ENCODE measurements at regions not wholly inside any gene's neighbourhood (a gene's known extent, or its start where the extent isn't known, plus 50 kb on each side); places are given as distances from the start of the nearest gene placed in this dataset.

GRCh38 chr22:48208894-48209293, 1446.4 kb downstream of the TBC1D22A start:
- Histone ChIP-seq H2BK120ac (ENCODE audit: low read depth, low read length) (no peak overlapping the region), H3K23ac (ENCODE audit: low read depth, low read length) (no peak overlapping the region), H2AK9ac (replicated peaks; ENCODE audit: low read depth, low read length, poor library complexity) (no peak overlapping the region), H3K9me3 (ENCODE audit: control insufficient read depth, insufficient read depth, low read length) (peaks cover 54% of the 10 kb centered on the region), H3K36me3 (ENCODE audit: control insufficient read depth, insufficient read depth, low read length) (no peaks in the 10 kb centered on the region), H3K9me1 (ENCODE audit: insufficient read depth, low read length) (no peaks in the 10 kb centered on the region), H4K8ac (ENCODE audit: low read depth in 2 of 2, low read length in 2 of 2) (no peak overlapping the region), H3K4me2 (ENCODE audit: low read depth, low read length) (no peak overlapping the region), H2BK15ac (ENCODE audit: low read depth, low read length) (no peak overlapping the region), H3K9ac (ENCODE audit: low read depth, low read length) (no peak overlapping the region), H3K4ac (ENCODE audit: low read depth, low read length) (no peak overlapping the region), H4K91ac (ENCODE audit: insufficient read depth, low read depth, low read length) (no peak overlapping the region), H3K14ac (replicated peaks; ENCODE audit: low read depth, low read length) (no peak overlapping the region), H3K27ac (ENCODE audit: insufficient read depth, low read length) (no peak overlapping the region), H3K4me1 (ENCODE audit: control insufficient read depth, insufficient read depth, low read length) (no peaks in the 10 kb centered on the region), H4K20me1 (ENCODE audit: insufficient read depth, low read length) (no peaks in the 10 kb centered on the region), H2AFZ (replicated peaks; ENCODE audit: low read length, poor library complexity) (no peak overlapping the region), H3K18ac (ENCODE audit: low read depth, low read length) (no peak overlapping the region), H4K5ac (ENCODE audit: low read depth, low read length) (no peak overlapping the region), H3K4me3 (ENCODE audit: insufficient read depth, low read depth, low read length) (no peak overlapping the region), H3K79me1 (ENCODE audit: low read depth in 1 of 2, low read length in 2 of 2) (no peaks in the 10 kb centered on the region), H3K56ac (ENCODE audit: extremely low read depth, insufficient read depth, low read length) (no peak overlapping the region), H2BK20ac (ENCODE audit: low read depth, low read length) (no peak overlapping the region), H3K27me3 (ENCODE audit: control insufficient read depth, insufficient read depth, low read length) (no peaks in the 10 kb centered on the region), H2AK5ac (ENCODE audit: low read depth, low read length) (no peak overlapping the region), H2BK5ac (ENCODE audit: low read depth, low read length, poor library complexity, severe bottlenecking) (no peak overlapping the region)
- WGBS, 2 experiments (ENCODE audit: extremely low coverage in 2 of 2, insufficient read length in 1 of 2): 81% methylated on average over 7 of the region's 19 CpGs; no CpG with 5 or more reads in 1 of the 2 experiments
- dilution Hi-C loops (cut with HindIII; ENCODE audit: low sequenced_read_pairs, unreplicated experiment): no loop called here
- ChIA-PET CTCF (no interaction called here), POLR2A (ENCODE audit: unreplicated experiment) (no interaction called here)
- no TSS peak for BruUV-seq (replicated peaks)
- TF ChIP-seq CHD1 (IDR thresholded peaks at IDR 0.05; ENCODE audit: low read depth, low read length): no peak
- TF ChIP-seq FOS (IDR thresholded peaks at IDR 0.05; ENCODE audit: low read depth, low read length): no peak
- no peak for TF ChIP-seq CEBPB (IDR thresholded peaks at IDR 0.05; ENCODE audit: low read depth, low read length)
- TF ChIP-seq RAD21 (IDR thresholded peaks at IDR 0.05; ENCODE audit: low read length): no peak
- TF ChIP-seq CTCF (conservative IDR thresholded peaks at IDR 0.05; ENCODE audit: low read depth, low read length): no peak
- no peak for TF ChIP-seq MAFK (IDR thresholded peaks at IDR 0.05; ENCODE audit: low read depth, low read length)
- DNase-seq (no peak), ATAC-seq (ENCODE audit: low read depth) (no peak)
- in situ Hi-C loops (cut with MboI; ENCODE audit: low sequenced_read_pairs): no loop called here
- intact Hi-C loops (cut with micrococcal nuclease): no loop called here

Measured in IMR-90 (cell line).